Esophagus muscularis mucosa (tissue), 4 donors: ENCODE measurements at regions not wholly inside any gene's neighbourhood (a gene's known extent, or its start where the extent isn't known, plus 50 kb on each side); places are given as distances from the start of the nearest gene placed in this dataset.
"Not testable (repeated sequence)": the region's sequence is repeated elsewhere in the genome, so short reads cannot be mapped to it uniquely, and the experiment has no call there.

Experiments
- DNase-seq: peaks from one replicate; pipeline ENCODE4 v3.0.0-alpha.2; 2017; ENCODE audit errors: extremely low spot score
- H3K27ac ChIP-seq, 4 donors: fragments of 200-600 bp; sonication (generic); replicated peaks in 1 of 4; 1 replicate in 3 of 4; 2 replicates in 1 of 4; pipeline ENCODE4 v1.5.1; 2016 to 2019; ENCODE audit warnings: mild to moderate bottlenecking in 1 of 4
- H3K27me3 ChIP-seq, 4 donors: fragments of 200-600 bp; sonication (generic); one replicate each; pipeline versions ENCODE4 v1.5.1 to v1.6.0; 2016 to 2019
- H3K36me3 ChIP-seq, 4 donors: fragments of 200-600 bp; sonication (generic); one replicate each; pipeline ENCODE4 v1.5.1; 2016 to 2019
- H3K4me1 ChIP-seq, 4 donors: fragments of 200-600 bp; sonication (generic); one replicate each; pipeline ENCODE4 v1.5.1; 2016 to 2019
- H3K4me3 ChIP-seq, 4 donors: fragments of 200-600 bp; sonication (generic); 1 replicate in 2 of 4; 2 replicates in 2 of 4; pipeline ENCODE4 v1.5.1; 2016 to 2019; ENCODE audit warnings: mild to moderate bottlenecking in 4 of 4, moderate library complexity in 1 of 4
- H3K9me3 ChIP-seq, 4 donors: fragments of 200-600 bp; sonication (generic); 1 replicate in 3 of 4; 2 replicates in 1 of 4; pipeline ENCODE4 v1.5.1; 2016 to 2019
- EP300 ChIP-seq: sonication (generic); formaldehyde crosslinking; IDR thresholded peaks from one replicate; pipeline ENCODE4 v1.6.1; 2017; ENCODE audit warnings: antibody characterized with exemption
- POLR2A ChIP-seq: fragments of 450-650 bp; IDR thresholded peaks from one replicate; pipeline ENCODE4 v1.6.1; 2017; ENCODE audit warnings: antibody characterized with exemption, moderate library complexity, mild to moderate bottlenecking, low read depth
- POLR2AphosphoS5 ChIP-seq, 2 donors: sonication (generic); formaldehyde crosslinking; IDR thresholded peaks; one replicate each; pipeline ENCODE4 v1.6.1; 2017; ENCODE audit warnings: antibody characterized with exemption in 2 of 2
- WGBS: methylation state at CpG from one replicate; pipeline ENCODE4 v1.1.5; 2018; 5-methylcytosine and 5-hydroxymethylcytosine counted together
- intact Hi-C: fragments of 100-400 bp; cut with DNase I; formaldehyde crosslinking; loops from one replicate; pipeline ENCODE4 v1.15.1; 2023
- TF ChIP-seq, protein P1 (sequence below), 3 experiments: fragments of 200-600 bp in 2 of 3; fragments of 450-650 bp in 1 of 3; sonication (generic) in 2 of 3; IDR thresholded peaks; one replicate each; pipeline ENCODE4 v1.5.1; 2017 to 2019; ENCODE audit warnings: antibody characterized with exemption in 3 of 3, mild to moderate bottlenecking in 2 of 3, moderate library complexity in 1 of 3

DNA sequence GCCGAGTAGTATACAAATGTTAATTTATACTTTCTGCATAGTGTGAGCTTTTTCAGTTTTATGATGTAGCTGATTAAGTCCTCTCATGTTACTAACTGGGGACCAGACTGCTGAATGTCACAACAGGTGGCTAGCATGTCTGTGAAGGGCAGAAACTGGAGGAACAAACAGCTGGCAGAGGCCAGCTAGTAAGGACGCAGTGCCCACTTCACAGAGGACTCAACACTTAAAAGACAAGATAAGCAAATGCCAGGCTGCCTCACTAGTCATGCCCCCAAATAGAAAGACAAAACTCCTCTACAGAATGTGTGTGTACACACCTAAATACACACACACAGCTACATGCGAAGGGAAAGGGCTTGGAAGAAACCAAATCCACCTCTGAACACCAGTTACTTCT, 73.8 kb upstream of the ZNF678 start:
- Histone ChIP-seq H3K4me3 (no peak overlapping the region), H3K36me3 (no peaks in the 10 kb centered on the region), H3K27ac (no peak overlapping the region), H3K4me1 (no peaks in the 10 kb centered on the region), H3K27me3 (no peaks in the 10 kb centered on the region), H3K9me3 (no peaks in the 10 kb centered on the region)
- DNase-seq: peak; percentile 80
- 82% methylated on average over 3 of the region's 3 CpGs for WGBS
- no peak for TF ChIP-seq POLR2A
- TF ChIP-seq POLR2AphosphoS5 (IDR thresholded peaks at IDR 0.05): no peak
- TF ChIP-seq, protein P1, sequence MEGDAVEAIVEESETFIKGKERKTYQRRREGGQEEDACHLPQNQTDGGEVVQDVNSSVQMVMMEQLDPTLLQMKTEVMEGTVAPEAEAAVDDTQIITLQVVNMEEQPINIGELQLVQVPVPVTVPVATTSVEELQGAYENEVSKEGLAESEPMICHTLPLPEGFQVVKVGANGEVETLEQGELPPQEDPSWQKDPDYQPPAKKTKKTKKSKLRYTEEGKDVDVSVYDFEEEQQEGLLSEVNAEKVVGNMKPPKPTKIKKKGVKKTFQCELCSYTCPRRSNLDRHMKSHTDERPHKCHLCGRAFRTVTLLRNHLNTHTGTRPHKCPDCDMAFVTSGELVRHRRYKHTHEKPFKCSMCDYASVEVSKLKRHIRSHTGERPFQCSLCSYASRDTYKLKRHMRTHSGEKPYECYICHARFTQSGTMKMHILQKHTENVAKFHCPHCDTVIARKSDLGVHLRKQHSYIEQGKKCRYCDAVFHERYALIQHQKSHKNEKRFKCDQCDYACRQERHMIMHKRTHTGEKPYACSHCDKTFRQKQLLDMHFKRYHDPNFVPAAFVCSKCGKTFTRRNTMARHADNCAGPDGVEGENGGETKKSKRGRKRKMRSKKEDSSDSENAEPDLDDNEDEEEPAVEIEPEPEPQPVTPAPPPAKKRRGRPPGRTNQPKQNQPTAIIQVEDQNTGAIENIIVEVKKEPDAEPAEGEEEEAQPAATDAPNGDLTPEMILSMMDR (IDR thresholded peaks at IDR 0.05): no peak
- no peak for TF ChIP-seq EP300
- intact Hi-C loops: no loop called here

DNA sequence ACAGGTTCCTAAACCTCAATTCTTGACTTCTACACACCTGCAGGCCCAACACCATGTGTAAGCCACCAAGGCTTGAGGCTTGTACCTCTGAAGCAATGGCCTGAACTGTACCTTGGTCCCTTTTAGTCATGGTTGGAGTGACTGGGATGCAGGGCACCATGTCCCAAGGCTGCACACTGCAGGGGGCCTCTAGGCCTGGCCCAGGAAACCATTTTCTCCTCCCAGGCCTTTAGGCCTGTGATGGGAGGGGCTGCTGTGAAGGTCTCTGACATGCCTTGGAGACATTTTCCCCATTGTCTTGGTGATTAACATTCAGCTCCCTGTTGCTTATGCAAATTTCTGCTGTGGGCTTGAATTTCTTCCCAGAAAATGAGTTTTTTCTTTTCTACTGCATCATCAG, 75.8 kb upstream of the ZNF678 start:
- no peak for DNase-seq
- no peaks in the 10 kb centered on the region for H3K4me1 ChIP-seq
- H3K27me3 ChIP-seq: no peaks in the 10 kb centered on the region
- TF ChIP-seq, protein P1 (IDR thresholded peaks at IDR 0.05): no peak
- TF ChIP-seq EP300 (no peak), POLR2A (no peak), POLR2AphosphoS5 (IDR thresholded peaks at IDR 0.05) (no peak)
- no peaks in the 10 kb centered on the region for H3K36me3 ChIP-seq
- no peak overlapping the region for H3K4me3 ChIP-seq
- no peaks in the 10 kb centered on the region for H3K9me3 ChIP-seq
- no peak overlapping the region for H3K27ac ChIP-seq
- intact Hi-C loops: no loop called here

DNA sequence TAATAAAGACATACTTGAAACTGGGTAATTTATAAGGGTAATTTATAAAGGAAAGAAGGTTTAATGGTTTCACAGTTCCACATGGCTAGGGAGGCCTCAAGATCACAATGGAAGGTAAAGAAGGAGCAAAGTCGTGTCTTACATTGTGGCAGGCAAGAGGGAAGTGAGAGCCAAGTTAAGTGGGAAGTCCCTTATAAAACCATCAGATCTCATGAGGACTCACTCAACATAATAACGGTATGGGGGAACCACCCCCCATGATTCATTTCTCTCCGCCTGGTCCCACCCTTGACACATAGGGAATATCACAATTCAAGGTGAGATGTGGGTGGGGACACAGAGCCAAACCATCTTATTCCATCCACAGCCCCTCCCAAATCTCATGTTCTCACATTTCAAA, 76.8 kb upstream of the ZNF678 start:
- TF ChIP-seq EP300 (no peak), POLR2AphosphoS5 (IDR thresholded peaks at IDR 0.05) (no peak), POLR2A (no peak)
- TF ChIP-seq, protein P1 (IDR thresholded peaks at IDR 0.05): no peak
- no peaks in the 10 kb centered on the region for H3K36me3 ChIP-seq
- no peaks in the 10 kb centered on the region for H3K27me3 ChIP-seq
- H3K4me1 ChIP-seq: no peaks in the 10 kb centered on the region
- no peaks in the 10 kb centered on the region for H3K9me3 ChIP-seq
- 77% methylated on average over 3 of the region's 3 CpGs for WGBS
- no peak overlapping the region for H3K27ac ChIP-seq
- DNase-seq: no peak
- intact Hi-C loops: no loop called here
- no peak overlapping the region for H3K4me3 ChIP-seq

DNA sequence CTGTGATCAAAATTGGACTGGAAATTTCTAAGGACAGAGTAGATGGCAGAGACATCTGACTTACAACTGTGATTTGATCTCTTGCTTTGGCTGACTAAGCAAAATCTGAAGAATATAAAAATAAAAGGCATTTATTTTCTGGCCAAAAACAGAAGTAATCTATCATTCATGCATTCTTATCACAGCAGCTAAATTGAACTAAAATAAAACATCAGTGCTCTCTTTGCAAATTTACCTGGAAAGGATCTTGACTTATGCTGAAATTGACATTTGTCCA, 81.4 kb upstream of the ZNF678 start:
- intact Hi-C loops: loop anchor here (2.0 to 5.0 kb wide), 2 partner anchors 60 to 467 kb away; no protein-coding TSS in a partner anchor
- TF ChIP-seq POLR2AphosphoS5 (IDR thresholded peaks at IDR 0.05) (no peak), POLR2A (no peak), EP300 (no peak)
- TF ChIP-seq, protein P1 (IDR thresholded peaks at IDR 0.05): no peak
- Histone ChIP-seq H3K36me3 (no peaks in the 10 kb centered on the region), H3K9me3 (no peaks in the 10 kb centered on the region), H3K27me3 (peaks cover 0 to 8% (median 0%) of the 10 kb centered on the region in 4 donors), H3K4me1 (no peaks in the 10 kb centered on the region), H3K4me3 (no peak overlapping the region), H3K27ac (no peak overlapping the region)
- no peak for DNase-seq

DNA sequence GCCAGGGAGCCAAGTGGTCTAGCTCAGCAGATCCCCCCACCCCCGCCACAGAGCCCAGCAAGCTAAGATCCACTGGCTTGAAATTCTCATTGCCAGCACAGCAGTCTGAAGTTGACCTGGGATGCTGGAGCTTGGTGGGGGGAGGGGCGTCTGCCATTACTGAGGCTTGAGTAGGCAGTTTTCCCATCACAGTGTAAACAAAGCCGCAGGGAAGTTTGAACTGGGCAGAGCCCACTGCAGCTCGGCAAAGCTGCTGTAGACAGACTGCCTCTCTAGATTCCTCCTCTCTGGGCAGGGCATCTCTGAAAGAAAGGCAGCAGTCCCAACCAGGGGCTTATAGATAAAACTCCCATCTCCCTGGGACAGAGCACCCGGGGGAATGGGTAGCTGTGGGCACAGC, 89.3 kb upstream of the ZNF678 start:
- H3K4me3 ChIP-seq, H3K36me3 ChIP-seq, H3K27ac ChIP-seq, intact Hi-C loops, DNase-seq, H3K4me1 ChIP-seq, H3K9me3 ChIP-seq: not testable (repeated sequence)
- peaks cover 0 to 35% (median 0%) of the 10 kb centered on the region in 4 donors for H3K27me3 ChIP-seq
- 49% methylated on average over 5 of the region's 5 CpGs for WGBS
